ENCODE measurements at regions not wholly inside any gene's neighbourhood (a gene's known extent, or its start where the extent isn't known, plus 50 kb on each side); places are given as distances from the start of the nearest gene placed in this dataset.

DNA sequence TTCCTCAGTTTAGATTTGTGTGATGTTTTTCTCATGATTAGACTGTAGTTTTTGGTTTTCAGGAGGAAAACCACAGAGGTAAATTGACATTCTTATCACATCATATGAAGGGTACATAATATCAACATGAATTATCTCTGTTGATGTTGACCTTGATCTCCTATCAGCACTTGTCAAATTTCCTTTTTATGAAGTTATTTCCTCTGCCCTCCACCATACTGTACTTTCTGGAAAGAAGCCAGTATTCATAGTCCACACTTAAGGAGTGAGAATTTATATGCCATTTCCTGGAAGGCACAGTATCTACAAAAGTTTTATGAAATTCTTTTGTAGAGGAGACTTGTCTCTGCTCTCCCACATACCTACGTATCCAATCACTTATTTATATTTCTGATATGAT, 807.2 kb upstream of the MBL2 start:
- H3K36me3 ChIP-seq: no peaks in the 10 kb centered on the region
- H3K27ac ChIP-seq: no peak overlapping the region
- TF ChIP-seq, protein P1, sequence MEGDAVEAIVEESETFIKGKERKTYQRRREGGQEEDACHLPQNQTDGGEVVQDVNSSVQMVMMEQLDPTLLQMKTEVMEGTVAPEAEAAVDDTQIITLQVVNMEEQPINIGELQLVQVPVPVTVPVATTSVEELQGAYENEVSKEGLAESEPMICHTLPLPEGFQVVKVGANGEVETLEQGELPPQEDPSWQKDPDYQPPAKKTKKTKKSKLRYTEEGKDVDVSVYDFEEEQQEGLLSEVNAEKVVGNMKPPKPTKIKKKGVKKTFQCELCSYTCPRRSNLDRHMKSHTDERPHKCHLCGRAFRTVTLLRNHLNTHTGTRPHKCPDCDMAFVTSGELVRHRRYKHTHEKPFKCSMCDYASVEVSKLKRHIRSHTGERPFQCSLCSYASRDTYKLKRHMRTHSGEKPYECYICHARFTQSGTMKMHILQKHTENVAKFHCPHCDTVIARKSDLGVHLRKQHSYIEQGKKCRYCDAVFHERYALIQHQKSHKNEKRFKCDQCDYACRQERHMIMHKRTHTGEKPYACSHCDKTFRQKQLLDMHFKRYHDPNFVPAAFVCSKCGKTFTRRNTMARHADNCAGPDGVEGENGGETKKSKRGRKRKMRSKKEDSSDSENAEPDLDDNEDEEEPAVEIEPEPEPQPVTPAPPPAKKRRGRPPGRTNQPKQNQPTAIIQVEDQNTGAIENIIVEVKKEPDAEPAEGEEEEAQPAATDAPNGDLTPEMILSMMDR (IDR thresholded peaks at IDR 0.05): no peak
- TF ChIP-seq POLR2A (IDR thresholded peaks at IDR 0.05): no peak
- no peak for DNase-seq
- intact Hi-C loops (cut with DNase I): no loop called here
- no peaks in the 10 kb centered on the region for H3K27me3 ChIP-seq
- 58 to 81% (median 62%) methylated on average over 1 of the region's 1 CpG for WGBS, 4 donors
- H3K4me1 ChIP-seq: no peaks in the 10 kb centered on the region
- no peaks in the 10 kb centered on the region for H3K9me3 ChIP-seq
- no peak overlapping the region for H3K4me3 ChIP-seq
- ATAC-seq: no peak

DNA sequence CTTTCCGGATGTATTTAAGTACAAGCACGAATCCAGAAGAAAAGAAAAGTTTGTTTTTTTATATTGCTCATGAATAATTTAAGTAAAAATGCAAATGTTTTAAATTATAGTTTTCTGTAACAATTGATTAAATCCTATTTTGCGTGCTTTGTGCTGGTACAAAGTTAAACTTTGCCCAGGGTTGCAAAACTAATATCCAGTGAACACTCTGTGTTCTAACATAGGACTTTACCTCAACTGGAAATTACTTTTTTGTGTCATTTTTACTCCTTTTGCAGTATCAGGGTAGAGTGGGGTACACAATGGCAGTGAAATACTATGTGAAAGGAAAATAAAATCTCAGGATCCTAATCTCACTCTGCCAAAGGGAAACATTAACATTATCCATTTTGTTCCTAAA, 801.4 kb upstream of the MBL2 start:
- no peak for ATAC-seq

DNA sequence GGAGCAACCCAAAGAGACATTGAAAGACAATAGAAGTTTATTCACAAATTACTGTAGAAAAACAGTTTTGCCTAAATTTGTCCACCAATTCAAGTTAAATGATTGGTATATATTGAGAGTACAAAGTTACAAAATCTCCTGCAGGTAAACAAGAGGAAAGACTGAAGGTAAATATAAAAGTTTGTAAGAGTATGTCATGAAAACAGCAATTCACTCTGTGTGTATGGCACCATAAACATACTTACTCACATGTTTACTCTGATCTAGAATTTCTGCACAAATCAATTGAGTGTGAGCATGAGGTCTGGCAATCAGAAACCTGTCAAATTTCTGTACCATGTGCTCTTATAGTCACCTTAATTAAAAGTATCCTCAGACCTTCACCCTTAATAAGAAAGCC, 800.9 kb upstream of the MBL2 start:
- no peaks in the 10 kb centered on the region for H3K27me3 ChIP-seq
- peaks cover 0 to 4% (median 0%) of the 10 kb centered on the region in 12 donors for H3K9me3 ChIP-seq
- ATAC-seq (no peak), DNase-seq (no peak)
- H3K4me1 ChIP-seq: no peaks in the 10 kb centered on the region
- H3K4me3 ChIP-seq: no peak overlapping the region
- TF ChIP-seq POLR2A (IDR thresholded peaks at IDR 0.05): no peak
- TF ChIP-seq, protein P1 (IDR thresholded peaks at IDR 0.05): no peak
- no peak overlapping the region for H3K27ac ChIP-seq
- intact Hi-C loops (cut with DNase I): no loop called here
- H3K36me3 ChIP-seq: no peaks in the 10 kb centered on the region

More for the DNA sequence above, 801.4 kb upstream of the MBL2 start:
- H3K27me3 ChIP-seq: no peaks in the 10 kb centered on the region
- no peak overlapping the region for H3K27ac ChIP-seq
- intact Hi-C loops (cut with DNase I): no loop called here
- no peak overlapping the region for H3K4me3 ChIP-seq
- no peaks in the 10 kb centered on the region for H3K36me3 ChIP-seq
- no peaks in the 10 kb centered on the region for H3K4me1 ChIP-seq
- 60 to 94% (median 86%) methylated on average over 3 of the region's 3 CpGs for WGBS, 4 donors
- TF ChIP-seq, protein P1 (IDR thresholded peaks at IDR 0.05): no peak
- no peak for TF ChIP-seq POLR2A (IDR thresholded peaks at IDR 0.05)
- no peak for DNase-seq
- peaks cover 0 to 4% (median 0%) of the 10 kb centered on the region in 12 donors for H3K9me3 ChIP-seq

DNA sequence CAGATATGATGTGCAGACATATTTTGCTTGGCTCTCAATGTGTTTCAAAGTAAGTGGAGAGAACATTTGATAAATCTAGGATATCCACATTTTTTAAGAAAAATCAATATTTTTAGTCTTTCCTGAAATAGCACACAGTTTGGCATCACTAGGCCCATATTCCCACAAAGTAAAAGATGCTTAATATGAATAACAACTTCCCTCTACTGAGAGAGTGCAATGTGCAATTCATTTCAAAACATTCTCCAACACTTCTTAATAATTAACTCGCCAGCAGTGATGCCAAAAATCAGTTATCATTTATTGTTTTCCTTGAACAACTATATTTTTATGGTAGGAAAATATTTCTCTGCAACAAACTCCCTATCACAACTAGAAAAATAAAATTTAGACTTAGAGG, 800.2 kb upstream of the MBL2 start:
- intact Hi-C loops (cut with DNase I): no loop called here
- Histone ChIP-seq H3K9me3 (peaks cover 0 to 4% (median 0%) of the 10 kb centered on the region in 12 donors), H3K27me3 (no peaks in the 10 kb centered on the region), H3K4me3 (no peak overlapping the region), H3K4me1 (no peaks in the 10 kb centered on the region), H3K36me3 (no peaks in the 10 kb centered on the region), H3K27ac (no peak overlapping the region)
- WGBS, 4 donors: 71 to 86% (median 77%) methylated on average over 1 of the region's 1 CpG
- DNase-seq: no peak
- no peak for TF ChIP-seq POLR2A (IDR thresholded peaks at IDR 0.05)
- TF ChIP-seq, protein P1 (IDR thresholded peaks at IDR 0.05): no peak
- no peak for ATAC-seq

All from heart left ventricle (tissue), 16 donors.